Caco-2 (cell line): ENCODE measurements at regions not wholly inside any gene's neighbourhood (a gene's known extent, or its start where the extent isn't known, plus 50 kb on each side); places are given as distances from the start of the nearest gene placed in this dataset.

Source experiments
- BruUV-seq: library from RNA; stranded (reverse); fragments of 400-500 nt; replicated peaks from 2 replicates; lab custom pipeline; 2021; lab: Mats Ljungman, UMichigan
- CTCF ChIA-PET: fragments of 300-600 bp; sonication (Branson Sonifier 250); formaldehyde crosslinking; loops from one replicate; lab custom pipeline; 2022; ENCODE audit warnings: antibody characterized with exemption; lab: Charles Lee
- POLR2A ChIA-PET: fragments of 300-600 bp; sonication (Branson Sonifier 250); formaldehyde crosslinking; loops from one replicate; lab custom pipeline; 2022; ENCODE audit warnings: antibody characterized with exemption; lab: Charles Lee
- DNase-seq, 2 experiments: peaks; one replicate each; pipeline versions ENCODE4 v3.0.0 to v3.0.0-alpha.2; 2020 to 2022
- H3K27me3 ChIP-seq: replicated peaks from 2 replicates; pipeline ENCODE4 v1.6.0; 2011; ENCODE audit warnings: low read length; ENCODE audit not compliant: control insufficient read depth, insufficient read depth
- H3K36me3 ChIP-seq: 2 replicates; pipeline ENCODE4 v1.5.1; 2011; ENCODE audit warnings: low read length; ENCODE audit not compliant: control insufficient read depth, insufficient read depth
- H3K4me1 ChIP-seq: fragments of 250-450 bp; sonication (Bioruptor Pico); 2 replicates; pipeline ENCODE4 v1.5.1; 2020; ENCODE audit warnings: mild to moderate bottlenecking
- H3K4me3 ChIP-seq: 2 replicates; pipeline ENCODE4 v1.5.1; 2011; ENCODE audit warnings: low read depth, mild to moderate bottlenecking, control low read depth, low read length
- H3K9me3 ChIP-seq: fragments of 250-450 bp; sonication (Bioruptor Pico); 2 replicates; pipeline ENCODE4 v1.5.1; 2020; ENCODE audit warnings: mild to moderate bottlenecking, moderate library complexity
- H3K27ac Mint-ChIP-seq: one replicate; pipeline ENCODE4 v1.8.0; 2022; ENCODE audit warnings: mixed read lengths; ENCODE audit not compliant: unreplicated experiment
- H3K27me3 Mint-ChIP-seq: one replicate; pipeline ENCODE4 v1.8.0; 2022; ENCODE audit warnings: mixed read lengths; ENCODE audit not compliant: insufficient read depth, unreplicated experiment
- H3K36me3 Mint-ChIP-seq: one replicate; pipeline ENCODE4 v1.8.0; 2022; ENCODE audit warnings: mild to moderate bottlenecking, mixed read lengths; ENCODE audit not compliant: insufficient read depth, unreplicated experiment
- H3K4me1 Mint-ChIP-seq: one replicate; pipeline ENCODE4 v1.8.0; 2022; ENCODE audit warnings: low read depth, mixed read lengths; ENCODE audit not compliant: unreplicated experiment
- H3K4me3 Mint-ChIP-seq: one replicate; pipeline ENCODE4 v1.8.0; 2022; ENCODE audit warnings: mild to moderate bottlenecking, moderate library complexity, mixed read lengths; ENCODE audit not compliant: unreplicated experiment
- H3K9me3 Mint-ChIP-seq: one replicate; pipeline ENCODE4 v1.8.0; 2022; ENCODE audit warnings: mixed read lengths; ENCODE audit not compliant: unreplicated experiment
- CTCF ChIP-seq, 2 experiments: fragments of 200-600 bp in 1 of 2; IDR thresholded peaks; 1 replicate in 1 of 2; 2 replicates in 1 of 2; pipeline versions ENCODE4 v1.5.1 to v1.8.0; 2011 to 2022; ENCODE audit warnings: antibody characterized with exemption in 1 of 2, control low read depth in 1 of 2, inconsistent platforms in 1 of 2, low read depth in 1 of 2, low read length in 1 of 2, mild to moderate bottlenecking in 1 of 2, moderate library complexity in 1 of 2; ENCODE audit not compliant: insufficient read depth in 1 of 2, severe bottlenecking in 1 of 2, unreplicated experiment in 1 of 2
- intact Hi-C: fragments of 100-400 bp; cut with micrococcal nuclease; formaldehyde crosslinking; loops from one replicate; pipeline ENCODE4 v1.10.0; 2022; ENCODE audit not compliant: unreplicated experiment

DNA sequence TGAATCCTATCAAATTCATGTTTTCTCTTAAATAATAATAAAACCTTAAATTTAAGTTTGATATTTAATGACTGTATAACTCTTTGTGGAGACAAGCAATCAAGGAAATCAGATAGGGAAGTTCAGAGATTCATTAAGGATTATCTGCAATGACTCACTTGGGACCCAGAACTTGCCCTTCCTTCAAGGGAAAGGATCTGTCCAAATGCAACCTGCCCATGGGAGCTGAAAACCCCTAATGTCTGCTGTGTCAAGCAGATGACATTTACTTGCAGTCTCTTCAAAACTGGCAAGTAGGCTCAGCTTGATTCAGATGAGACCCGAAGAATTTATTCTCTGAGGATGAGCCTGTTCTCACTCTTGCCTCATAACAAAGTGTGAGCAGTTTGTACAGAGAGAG is 1577.6 kb downstream of the EFNA5 start:
- no peak for TF ChIP-seq CTCF (IDR thresholded peaks at IDR 0.05; ENCODE audit: insufficient read depth in 1 of 2, low read depth in 1 of 2, low read length in 1 of 2, severe bottlenecking in 1 of 2, unreplicated experiment in 1 of 2)
- no peak for DNase-seq
- ChIA-PET CTCF (no interaction called here), POLR2A (no interaction called here)
- H3K4me1 ChIP-seq, result no peaks in the 10 kb centered on the region
- BruUV-seq, result no TSS peak
- no peaks in the 10 kb centered on the region for H3K27me3 ChIP-seq
- H3K36me3 Mint-ChIP-seq, result no peaks in the 10 kb centered on the region
- no peaks in the 10 kb centered on the region for H3K4me1 Mint-ChIP-seq
- H3K27me3 Mint-ChIP-seq, result peaks cover 3% of the 10 kb centered on the region
- H3K27ac Mint-ChIP-seq, result no peak overlapping the region
- H3K9me3 ChIP-seq, result no peaks in the 10 kb centered on the region
- H3K4me3 ChIP-seq, result no peak overlapping the region
- no peaks in the 10 kb centered on the region for H3K9me3 Mint-ChIP-seq
- no peaks in the 10 kb centered on the region for H3K36me3 ChIP-seq
- H3K4me3 Mint-ChIP-seq, result no peak overlapping the region
- intact Hi-C loops, result no loop called here

DNA sequence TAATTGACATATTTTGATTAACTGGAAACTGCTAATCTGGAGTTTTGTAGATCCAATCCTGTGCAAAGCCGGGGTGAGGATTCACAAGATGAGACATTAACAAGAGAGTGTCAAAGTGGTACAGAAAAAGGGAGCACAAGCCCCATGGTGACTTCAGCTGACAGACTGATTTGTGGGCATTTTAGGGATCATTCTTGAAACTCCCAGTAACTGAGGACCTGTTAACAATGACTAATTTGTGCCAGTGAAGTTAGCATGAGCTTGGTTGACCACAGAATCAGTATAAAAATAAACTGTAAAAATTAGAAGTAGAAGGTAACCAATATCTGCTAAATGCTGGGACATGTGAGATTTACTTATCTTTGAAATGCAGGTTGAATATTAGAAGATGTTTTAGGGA is 1578.3 kb downstream of the EFNA5 start:
- BruUV-seq, result no TSS peak
- H3K36me3 Mint-ChIP-seq, result no peaks in the 10 kb centered on the region
- Histone ChIP-seq H3K36me3 (no peaks in the 10 kb centered on the region), H3K27me3 (no peaks in the 10 kb centered on the region), H3K4me1 (no peaks in the 10 kb centered on the region), H3K4me3 (no peak overlapping the region), H3K9me3 (no peaks in the 10 kb centered on the region)
- H3K27me3 Mint-ChIP-seq, result peaks cover 3% of the 10 kb centered on the region
- H3K4me3 Mint-ChIP-seq, result no peak overlapping the region
- no peaks in the 10 kb centered on the region for H3K9me3 Mint-ChIP-seq
- no peak overlapping the region for H3K27ac Mint-ChIP-seq
- CTCF ChIA-PET, result no interaction called here
- POLR2A ChIA-PET, result no interaction called here
- intact Hi-C loops, result no loop called here
- DNase-seq, result no peak
- no peak for TF ChIP-seq CTCF (IDR thresholded peaks at IDR 0.05; ENCODE audit: insufficient read depth in 1 of 2, low read depth in 1 of 2, low read length in 1 of 2, severe bottlenecking in 1 of 2, unreplicated experiment in 1 of 2)
- H3K4me1 Mint-ChIP-seq, result no peaks in the 10 kb centered on the region

DNA sequence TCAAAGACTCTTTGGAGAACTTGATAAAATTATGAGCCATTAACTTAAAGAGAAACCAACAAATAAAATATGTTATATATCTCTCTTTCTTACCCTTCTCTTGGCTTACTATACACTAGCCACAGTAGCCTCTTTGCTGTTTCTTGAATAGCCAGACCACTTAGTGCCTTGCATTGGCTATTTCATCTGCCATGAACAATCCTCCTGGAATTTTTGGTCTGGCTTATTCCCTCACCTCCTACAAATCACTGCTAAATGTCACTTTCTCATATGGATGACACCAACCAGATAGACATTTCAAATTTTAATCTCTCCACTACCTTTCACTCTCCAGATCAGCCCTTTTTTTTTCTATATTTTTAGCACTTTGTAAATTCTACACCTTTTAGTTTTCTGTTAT is 1581.7 kb downstream of the EFNA5 start:
- DNase-seq, result no peak
- POLR2A ChIA-PET, result no interaction called here
- no peak overlapping the region for H3K27ac Mint-ChIP-seq
- CTCF ChIA-PET, result no interaction called here
- peaks cover 3% of the 10 kb centered on the region for H3K27me3 Mint-ChIP-seq
- H3K9me3 Mint-ChIP-seq, result no peaks in the 10 kb centered on the region
- no peak overlapping the region for H3K4me3 Mint-ChIP-seq
- no peaks in the 10 kb centered on the region for H3K4me1 Mint-ChIP-seq
- Histone ChIP-seq H3K36me3 (no peaks in the 10 kb centered on the region), H3K9me3 (no peaks in the 10 kb centered on the region), H3K4me3 (no peak overlapping the region), H3K27me3 (no peaks in the 10 kb centered on the region), H3K4me1 (no peaks in the 10 kb centered on the region)
- no TSS peak for BruUV-seq
- H3K36me3 Mint-ChIP-seq, result no peaks in the 10 kb centered on the region
- intact Hi-C loops, result no loop called here
- TF ChIP-seq CTCF (IDR thresholded peaks at IDR 0.05; ENCODE audit: insufficient read depth in 1 of 2, low read depth in 1 of 2, low read length in 1 of 2, severe bottlenecking in 1 of 2, unreplicated experiment in 1 of 2), result no peak
